HepG2 (cell line): ENCODE measurements at regions not wholly inside any gene's neighbourhood (a gene's known extent, or its start where the extent isn't known, plus 50 kb on each side); places are given as distances from the start of the nearest gene placed in this dataset.

Experiments used
- ATAC-seq: fragments of 200-7000 bp; cut with Tn5 transposase; 3 replicates; pipeline ENCODE4 v1.9.1; 2020; ENCODE audit warnings: mild to moderate bottlenecking, moderate library complexity
- BruUV-seq: library from RNA; stranded (reverse); fragments of 400-500 nt; replicated peaks from 2 replicates; lab custom pipeline; 2021; lab: Mats Ljungman, UMichigan
- CTCF ChIA-PET: fragments of 300-600 bp; formaldehyde crosslinking; extraction: SDS; loops from one replicate; lab custom pipeline; 2021; ENCODE audit warnings: low total read pairs, inconsistent platforms, low intra/inter-chr PET ratio; lab: Yijun Ruan, JAX
- POLR2A ChIA-PET: fragments of 350-600 bp; sonication (Branson Sonifier 250); formaldehyde crosslinking; loops from one replicate; lab custom pipeline; 2020; ENCODE audit warnings: antibody characterized with exemption, inconsistent platforms; lab: Yijun Ruan, JAX
- DNase-seq: peaks from one replicate; pipeline ENCODE4 v3.0.0-alpha.2; 2015; ENCODE audit warnings: low spot score
- FAIRE-seq: peaks from 3 replicates; lab custom pipeline; 2011; peaks lifted over from hg19 to GRCh38; lab: Jason Lieb, UNC
- H2AFZ ChIP-seq: one replicate; pipeline ENCODE4 v1.6.1; 2011; ENCODE audit warnings: low read length, inconsistent platforms
- H3K27ac ChIP-seq: fragments of 300-600 bp; 3 replicates; pipeline ENCODE4 v1.8.0; 2011; ENCODE audit warnings: mixed run types, mild to moderate bottlenecking, mixed read lengths, low read length, inconsistent platforms; ENCODE audit not compliant: insufficient read depth; ENCODE audit errors: extremely low read length
- H3K27me3 ChIP-seq, 2 experiments: fragments of 200-600 bp in 1 of 2; 2 replicates in 1 of 2; 3 replicates in 1 of 2; pipeline versions ENCODE4 v1.6.0 to v1.8.0; 2011; ENCODE audit warnings: low read length in 2 of 2, mild to moderate bottlenecking in 2 of 2, moderate library complexity in 2 of 2, inconsistent platforms in 1 of 2; ENCODE audit not compliant: insufficient read depth in 2 of 2, control insufficient read depth in 1 of 2
- H3K36me3 ChIP-seq, 2 experiments: fragments of 200-600 bp in 1 of 2; replicated peaks in 1 of 2; 2 replicates in 1 of 2; 3 replicates in 1 of 2; pipeline versions ENCODE4 v1.5.1 to v1.8.0; 2011; ENCODE audit warnings: low read length in 2 of 2, inconsistent platforms in 1 of 2; ENCODE audit not compliant: insufficient read depth in 2 of 2, control insufficient read depth in 1 of 2
- H3K4me1 ChIP-seq: 2 replicates; pipeline ENCODE4 v1.5.1; 2012; ENCODE audit warnings: low read length, inconsistent platforms; ENCODE audit not compliant: insufficient read depth
- H3K4me2 ChIP-seq: 2 replicates; pipeline ENCODE4 v1.6.0; 2011; ENCODE audit warnings: low read depth, low read length, inconsistent platforms
- H3K4me3 ChIP-seq, 3 experiments: fragments of 200-600 bp in 1 of 3; sonication (generic), shearing (Covaris generic) in 1 of 3; replicated peaks in 1 of 3; 2 replicates each; pipeline ENCODE4 v1.5.1; 2011 to 2016; ENCODE audit warnings: low read length in 3 of 3, inconsistent platforms in 2 of 3, low read depth in 2 of 3, mild to moderate bottlenecking in 2 of 3, control low read depth in 1 of 3, mixed read lengths in 1 of 3; ENCODE audit not compliant: insufficient read depth in 1 of 3
- H3K79me2 ChIP-seq: one replicate; pipeline ENCODE4 v1.6.1; 2011; ENCODE audit warnings: low read length, inconsistent platforms; ENCODE audit not compliant: insufficient read depth
- H3K9ac ChIP-seq: 2 replicates; pipeline ENCODE4 v1.6.0; 2011; ENCODE audit warnings: mild to moderate bottlenecking, low read depth, low read length, inconsistent platforms; ENCODE audit not compliant: insufficient read depth
- H3K9me3 ChIP-seq: 2 replicates; pipeline ENCODE4 v1.5.1; 2012; ENCODE audit warnings: mild to moderate bottlenecking, low read length
- H4K20me1 ChIP-seq: 2 replicates; pipeline ENCODE4 v1.6.0; 2011; ENCODE audit warnings: inconsistent platforms, mild to moderate bottlenecking, low read length, moderate library complexity; ENCODE audit not compliant: insufficient read depth
- AKAP8 ChIP-seq: sonication (generic); formaldehyde crosslinking; IDR thresholded peaks from 2 replicates; pipeline ENCODE4 v1.5.1; 2020; ENCODE audit warnings: mild to moderate bottlenecking, missing genetic modification reagents
- ARNT ChIP-seq: fragments of 450-650 bp; IDR thresholded peaks from 2 replicates; pipeline ENCODE4 v1.6.1; 2017
- CCAR2 ChIP-seq: fragments of 200-400 bp; formaldehyde crosslinking; optimal IDR thresholded peaks from 2 replicates; pipeline ENCODE3; 2018; ENCODE audit warnings: low read depth, mild to moderate bottlenecking, low read length, moderate library complexity
- FOXA3 ChIP-seq: IDR thresholded peaks from 2 replicates; pipeline ENCODE4 v1.6.1; 2016; ENCODE audit warnings: missing genetic modification reagents, missing compliant biosample characterization
- HMGA1 ChIP-seq: sonication (generic); formaldehyde crosslinking; conservative IDR thresholded peaks from 2 replicates; pipeline ENCODE4 v1.4.0; 2020; ENCODE audit warnings: missing genetic modification reagents
- KDM2A ChIP-seq: sonication (generic); formaldehyde crosslinking; IDR thresholded peaks from 2 replicates; pipeline ENCODE4 v1.4.0; 2020; ENCODE audit warnings: low read depth, missing genetic modification reagents, borderline replicate concordance
- KDM4B ChIP-seq: sonication (generic); formaldehyde crosslinking; IDR thresholded peaks from 2 replicates; pipeline ENCODE4 v1.4.0; 2020; ENCODE audit warnings: missing genetic modification reagents
- MTA1 ChIP-seq: sonication (generic); formaldehyde crosslinking; IDR thresholded peaks from 2 replicates; pipeline ENCODE4 v1.4.0; 2020; ENCODE audit warnings: missing genetic modification reagents, mild to moderate bottlenecking, borderline replicate concordance
- POLR2AphosphoS5 ChIP-seq: IDR thresholded peaks from 2 replicates; pipeline ENCODE4 v1.6.1; 2012; ENCODE audit warnings: low read depth, low read length
- ZBTB3 ChIP-seq: sonication (generic); formaldehyde crosslinking; IDR thresholded peaks from 2 replicates; pipeline ENCODE4 v1.4.0; 2020; ENCODE audit warnings: low read depth, mild to moderate bottlenecking, moderate library complexity, missing genetic modification reagents, borderline replicate concordance
- ZBTB33 ChIP-seq: sonication (generic); formaldehyde crosslinking; IDR thresholded peaks from 2 replicates; pipeline ENCODE4 v1.4.0; 2020; ENCODE audit warnings: missing genetic modification reagents
- ZNF18 ChIP-seq: sonication (generic); formaldehyde crosslinking; IDR thresholded peaks from 2 replicates; pipeline ENCODE4 v1.8.0; 2022; ENCODE audit warnings: mild to moderate bottlenecking, missing genetic modification reagents; ENCODE audit not compliant: insufficient replicate concordance
- ZNF260 ChIP-seq: sonication (generic); formaldehyde crosslinking; IDR thresholded peaks from 2 replicates; pipeline ENCODE4 v1.4.0; 2020; ENCODE audit warnings: missing genetic modification reagents, low read depth, mild to moderate bottlenecking, borderline replicate concordance
- ZNF275 ChIP-seq: sonication (generic); formaldehyde crosslinking; IDR thresholded peaks from 2 replicates; pipeline ENCODE4 v1.8.0; 2022; ENCODE audit warnings: missing genetic modification reagents, mild to moderate bottlenecking, inconsistent platforms, borderline replicate concordance
- ZNF841 ChIP-seq: sonication (generic); formaldehyde crosslinking; IDR thresholded peaks from 2 replicates; pipeline ENCODE4 v1.8.1; 2023; ENCODE audit warnings: missing genetic modification reagents, borderline replicate concordance
- WGBS: methylation state at CpG from one replicate; pipeline ENCODE4 v1.1.6; 2017; ENCODE audit warnings: low lambda C conversion rate; 5-methylcytosine and 5-hydroxymethylcytosine counted together
- in situ Hi-C: cut with HindIII; loops from 2 replicates; pipeline ENCODE4 v1.10.0; 2017; ENCODE audit warnings: low pct_unique_long_range_greater_than_20kb; ENCODE audit not compliant: extremely low pct_ligation_motif_present
- intact Hi-C: fragments of 100-400 bp; cut with micrococcal nuclease; formaldehyde crosslinking; loops from one replicate; pipeline ENCODE4 v1.10.0; 2022; ENCODE audit not compliant: unreplicated experiment
- TF ChIP-seq, protein P1 (sequence below): sonication (generic); formaldehyde crosslinking; IDR thresholded peaks from 2 replicates; pipeline ENCODE4 v1.5.1; 2020; ENCODE audit warnings: mild to moderate bottlenecking, moderate library complexity, missing genetic modification reagents
- TF ChIP-seq, protein P2 (sequence below): sonication (generic); formaldehyde crosslinking; IDR thresholded peaks from 2 replicates; pipeline ENCODE4 v1.5.0; 2020; ENCODE audit warnings: missing genetic modification reagents

DNA sequence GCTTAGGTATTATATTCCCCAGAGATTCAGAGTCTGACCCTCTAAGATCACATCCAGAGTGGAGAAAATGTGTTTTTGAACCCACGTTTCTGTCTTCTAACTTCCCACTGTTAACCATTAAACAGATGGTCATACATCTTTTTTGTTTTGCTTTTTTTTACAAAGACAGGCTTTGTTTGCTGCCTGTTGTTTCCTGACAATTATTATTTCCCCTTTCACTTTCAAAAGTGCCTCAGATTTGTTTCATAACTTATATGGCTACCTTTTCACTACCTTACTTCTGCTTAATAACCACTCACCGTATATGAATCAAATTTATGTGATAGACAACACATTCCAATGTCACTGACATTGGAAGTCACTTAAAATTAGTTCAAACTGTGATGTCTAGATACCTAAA is 142.2 kb downstream of the HS3ST1 start:
- ChIA-PET POLR2A (no interaction called here), CTCF (no interaction called here)
- Histone ChIP-seq H3K4me2 (no peak overlapping the region), H3K9me3 (peaks cover 74% of the 10 kb centered on the region), H3K4me3 (no peak overlapping the region), H3K27ac (no peak overlapping the region), H3K79me2 (no peaks in the 10 kb centered on the region), H4K20me1 (no peaks in the 10 kb centered on the region), H3K36me3 (no peaks in the 10 kb centered on the region), H3K27me3 (no peaks in the 10 kb centered on the region; a peak in 1 of 5 replicates), H2AFZ (no peak overlapping the region), H3K9ac (no peak overlapping the region), H3K4me1 (no peaks in the 10 kb centered on the region)
- FAIRE-seq, result no peak
- DNase-seq, result no peak
- no peak for ATAC-seq
- in situ Hi-C loops (no loop called here), intact Hi-C loops (no loop called here)
- WGBS, result 0% methylated on average over 2 of the region's 2 CpGs
- BruUV-seq, result no TSS peak
- no peak for TF ChIP-seq ZNF841 (CRISPR knock-in tag)
- no peak for TF ChIP-seq ARNT
- TF ChIP-seq KDM2A (CRISPR knock-in tag), result no peak
- TF ChIP-seq ZBTB33 (CRISPR knock-in tag), result no peak
- no peak for TF ChIP-seq ZNF260 (CRISPR knock-in tag)
- no peak for TF ChIP-seq HMGA1 (CRISPR knock-in tag)
- TF ChIP-seq KDM4B (CRISPR knock-in tag), result no peak
- TF ChIP-seq AKAP8, result no peak
- TF ChIP-seq ZNF275, result no peak
- no peak for TF ChIP-seq CCAR2
- TF ChIP-seq ZBTB3 (CRISPR knock-in tag), result no peak
- TF ChIP-seq, protein P1, sequence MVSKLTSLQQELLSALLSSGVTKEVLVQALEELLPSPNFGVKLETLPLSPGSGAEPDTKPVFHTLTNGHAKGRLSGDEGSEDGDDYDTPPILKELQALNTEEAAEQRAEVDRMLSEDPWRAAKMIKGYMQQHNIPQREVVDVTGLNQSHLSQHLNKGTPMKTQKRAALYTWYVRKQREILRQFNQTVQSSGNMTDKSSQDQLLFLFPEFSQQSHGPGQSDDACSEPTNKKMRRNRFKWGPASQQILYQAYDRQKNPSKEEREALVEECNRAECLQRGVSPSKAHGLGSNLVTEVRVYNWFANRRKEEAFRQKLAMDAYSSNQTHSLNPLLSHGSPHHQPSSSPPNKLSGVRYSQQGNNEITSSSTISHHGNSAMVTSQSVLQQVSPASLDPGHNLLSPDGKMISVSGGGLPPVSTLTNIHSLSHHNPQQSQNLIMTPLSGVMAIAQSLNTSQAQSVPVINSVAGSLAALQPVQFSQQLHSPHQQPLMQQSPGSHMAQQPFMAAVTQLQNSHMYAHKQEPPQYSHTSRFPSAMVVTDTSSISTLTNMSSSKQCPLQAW (CRISPR knock-in tag), result no peak
- TF ChIP-seq, protein P2, sequence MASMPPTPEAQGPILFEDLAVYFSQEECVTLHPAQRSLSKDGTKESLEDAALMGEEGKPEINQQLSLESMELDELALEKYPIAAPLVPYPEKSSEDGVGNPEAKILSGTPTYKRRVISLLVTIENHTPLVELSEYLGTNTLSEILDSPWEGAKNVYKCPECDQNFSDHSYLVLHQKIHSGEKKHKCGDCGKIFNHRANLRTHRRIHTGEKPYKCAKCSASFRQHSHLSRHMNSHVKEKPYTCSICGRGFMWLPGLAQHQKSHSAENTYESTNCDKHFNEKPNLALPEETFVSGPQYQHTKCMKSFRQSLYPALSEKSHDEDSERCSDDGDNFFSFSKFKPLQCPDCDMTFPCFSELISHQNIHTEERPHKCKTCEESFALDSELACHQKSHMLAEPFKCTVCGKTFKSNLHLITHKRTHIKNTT, result no peak
- TF ChIP-seq MTA1, result no peak
- TF ChIP-seq ZNF18 (CRISPR knock-in tag), result no peak
- no peak for TF ChIP-seq FOXA3 (CRISPR knock-in tag)
- TF ChIP-seq POLR2AphosphoS5, result no peak
